Testis (tissue), 2 donors: ENCODE measurements at regions not wholly inside any gene's neighbourhood (a gene's known extent, or its start where the extent isn't known, plus 50 kb on each side); places are given as distances from the start of the nearest gene placed in this dataset.

Experiments
- POLR2A ChIP-seq: fragments of 450-650 bp; IDR thresholded peaks from one replicate; pipeline ENCODE4 v1.6.1; 2017; ENCODE audit warnings: antibody characterized with exemption, mild to moderate bottlenecking, moderate library complexity
- TF ChIP-seq, protein P1 (sequence below), 3 experiments: fragments of 450-650 bp in 2 of 3; fragments of 200-600 bp in 1 of 3; sonication (generic) in 1 of 3; IDR thresholded peaks; one replicate each; pipeline ENCODE4 v1.5.1; 2016 to 2019; ENCODE audit warnings: antibody characterized with exemption in 3 of 3, mild to moderate bottlenecking in 2 of 3, moderate library complexity in 1 of 3

DNA sequence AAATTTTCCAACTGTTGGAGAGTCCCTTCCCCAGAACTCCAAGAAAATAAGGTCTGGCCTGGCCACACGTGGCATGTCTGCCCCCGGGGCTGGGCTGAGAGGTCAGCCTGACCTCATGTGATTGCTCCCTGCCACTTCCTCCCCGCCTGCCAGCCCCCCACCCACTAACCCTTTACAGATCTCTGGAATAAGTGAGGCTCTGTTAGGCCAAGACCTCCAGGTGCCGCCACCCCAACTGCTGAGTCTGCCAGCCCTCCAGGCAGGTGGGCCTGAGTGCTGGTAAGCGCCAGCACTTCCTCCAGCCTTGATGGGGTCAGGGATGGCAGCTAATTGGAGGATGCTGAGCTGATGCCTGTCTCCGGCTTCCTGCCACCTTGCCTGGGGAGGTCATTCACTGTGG, 658.4 kb downstream of the MED13L start:
- TF ChIP-seq, protein P1, sequence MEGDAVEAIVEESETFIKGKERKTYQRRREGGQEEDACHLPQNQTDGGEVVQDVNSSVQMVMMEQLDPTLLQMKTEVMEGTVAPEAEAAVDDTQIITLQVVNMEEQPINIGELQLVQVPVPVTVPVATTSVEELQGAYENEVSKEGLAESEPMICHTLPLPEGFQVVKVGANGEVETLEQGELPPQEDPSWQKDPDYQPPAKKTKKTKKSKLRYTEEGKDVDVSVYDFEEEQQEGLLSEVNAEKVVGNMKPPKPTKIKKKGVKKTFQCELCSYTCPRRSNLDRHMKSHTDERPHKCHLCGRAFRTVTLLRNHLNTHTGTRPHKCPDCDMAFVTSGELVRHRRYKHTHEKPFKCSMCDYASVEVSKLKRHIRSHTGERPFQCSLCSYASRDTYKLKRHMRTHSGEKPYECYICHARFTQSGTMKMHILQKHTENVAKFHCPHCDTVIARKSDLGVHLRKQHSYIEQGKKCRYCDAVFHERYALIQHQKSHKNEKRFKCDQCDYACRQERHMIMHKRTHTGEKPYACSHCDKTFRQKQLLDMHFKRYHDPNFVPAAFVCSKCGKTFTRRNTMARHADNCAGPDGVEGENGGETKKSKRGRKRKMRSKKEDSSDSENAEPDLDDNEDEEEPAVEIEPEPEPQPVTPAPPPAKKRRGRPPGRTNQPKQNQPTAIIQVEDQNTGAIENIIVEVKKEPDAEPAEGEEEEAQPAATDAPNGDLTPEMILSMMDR (IDR thresholded peaks at IDR 0.05), result no peak
- TF ChIP-seq POLR2A, result no peak
